GM19467 (cell line): ENCODE measurements at regions not wholly inside any gene's neighbourhood (a gene's known extent, or its start where the extent isn't known, plus 50 kb on each side); places are given as distances from the start of the nearest gene placed in this dataset.

Experiments
- ATAC-seq: cut with Tn5 transposase; IDR thresholded peaks from one replicate; pipeline ENCODE4 v1.9.1; 2021; ENCODE audit warnings: mild to moderate bottlenecking, moderate library complexity; ENCODE audit not compliant: unreplicated experiment

- ATAC-seq: no peak
Measured at GRCh38 chr11:128232588-128232987, 354.8 kb downstream of the ETS1 start.

- no peak for ATAC-seq
Measured at GRCh38 chr11:128231845-128232410, 355.4 kb downstream of the ETS1 start.

GRCh38 chr11:128227466-128227865, 359.9 kb downstream of the ETS1 start:
- ATAC-seq: no peak

GRCh38 chr11:128226106-128226716, 361.1 kb downstream of the ETS1 start:
- ATAC-seq: no peak

- ATAC-seq: no peak
Measured at GRCh38 chr11:128222245-128222884, 365.0 kb downstream of the ETS1 start.

- no peak for ATAC-seq
Measured at GRCh38 chr11:128219731-128220120, 367.6 kb downstream of the ETS1 start.

- ATAC-seq: no peak
Measured at GRCh38 chr11:128216198-128216597, 371.2 kb downstream of the ETS1 start.

- no peak for ATAC-seq
Measured at GRCh38 chr11:128215238-128215882, 372.0 kb downstream of the ETS1 start.

- ATAC-seq: no peak
Measured at GRCh38 chr11:128214263-128214662, 373.1 kb downstream of the ETS1 start.

GRCh38 chr11:128213461-128213860, 373.9 kb downstream of the ETS1 start:
- ATAC-seq: no peak

GRCh38 chr11:128212324-128212723, 375.0 kb downstream of the ETS1 start:
- ATAC-seq: no peak

GRCh38 chr11:128210148-128210940, 377.0 kb downstream of the ETS1 start:
- ATAC-seq: no peak

- ATAC-seq: no peak
Measured at GRCh38 chr11:128209138-128209435, 378.3 kb downstream of the ETS1 start.

- ATAC-seq: no peak
Measured at GRCh38 chr11:128208329-128209137, 378.8 kb downstream of the ETS1 start.

GRCh38 chr11:128207861-128208321, 379.5 kb downstream of the ETS1 start:
- ATAC-seq: no peak

GRCh38 chr11:128206461-128206860, 380.9 kb downstream of the ETS1 start:
- no peak for ATAC-seq

GRCh38 chr11:128205796-128206195, 381.6 kb downstream of the ETS1 start:
- ATAC-seq: no peak

GRCh38 chr11:128204898-128205297, 382.5 kb downstream of the ETS1 start:
- ATAC-seq: no peak

GRCh38 chr11:128201801-128202200, 385.6 kb downstream of the ETS1 start:
- ATAC-seq: no peak

- no peak for ATAC-seq
Measured at GRCh38 chr11:128201009-128201408, 386.3 kb downstream of the ETS1 start.
